ENCODE measurements at regions not wholly inside any gene's neighbourhood (a gene's known extent, or its start where the extent isn't known, plus 50 kb on each side); places are given as distances from the start of the nearest gene placed in this dataset.
"Not testable (repeated sequence)": the region's sequence is repeated elsewhere in the genome, so short reads cannot be mapped to it uniquely, and the experiment has no call there.

DNA sequence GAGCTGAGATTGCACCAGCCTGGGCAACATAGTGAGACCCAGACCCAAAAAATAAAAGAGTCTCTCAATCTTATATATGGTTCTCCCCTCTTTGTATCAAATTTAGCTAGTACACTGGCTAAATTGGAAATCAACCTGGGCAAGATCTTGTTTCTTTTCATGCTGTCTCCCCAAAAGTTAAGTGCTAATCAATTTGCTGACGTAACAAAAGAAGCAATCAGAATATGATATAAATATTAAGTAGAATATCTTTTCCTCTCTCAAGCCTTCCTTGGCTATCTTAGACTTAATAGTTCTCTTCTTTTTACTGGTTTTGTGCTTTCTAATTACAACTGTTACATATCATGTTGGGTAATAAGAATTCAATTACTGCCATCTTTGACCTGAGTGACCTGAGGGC is 258.9 kb downstream of the KCNRG start:
- DNase-seq, result no peak
- intact Hi-C loops (cut with DNase I), result no loop called here
- ATAC-seq (ENCODE audit: poor library complexity), result no peak

GRCh38 chr13:50275392-50276063 is 260.3 kb downstream of the KCNRG start:
- intact Hi-C loops (cut with DNase I), result no loop called here
- DNase-seq (no peak), ATAC-seq (ENCODE audit: poor library complexity) (no peak)

- DNase-seq (no peak), ATAC-seq (ENCODE audit: poor library complexity) (no peak)
- intact Hi-C loops (cut with DNase I), result no loop called here
These were observed 261.3 kb downstream of the KCNRG start for GRCh38 chr13:50276550-50276949.

GRCh38 chr13:50277127-50277526 is 261.9 kb downstream of the KCNRG start:
- DNase-seq, result no peak
- intact Hi-C loops (cut with DNase I), result no loop called here
- ATAC-seq (ENCODE audit: poor library complexity), result no peak

DNA sequence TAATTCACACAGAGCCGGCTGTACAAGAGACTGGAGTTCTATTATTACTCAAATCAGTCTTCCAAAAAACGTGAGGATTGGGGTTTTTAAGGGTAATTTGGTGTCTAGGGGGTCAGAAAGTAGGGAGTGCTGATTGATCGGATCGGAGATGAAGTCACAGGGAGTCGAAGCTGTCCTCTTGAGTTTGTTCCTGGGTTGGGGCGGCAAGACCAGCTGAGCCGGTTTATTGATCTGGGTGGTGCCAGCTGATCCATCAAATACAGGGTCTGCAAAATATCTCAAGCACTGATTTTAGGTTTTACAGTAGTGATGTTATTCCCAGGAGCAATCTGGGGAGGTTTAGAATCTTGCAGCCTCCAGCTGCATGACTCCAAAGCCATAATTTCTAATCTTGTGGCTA is 262.7 kb downstream of the KCNRG start:
- intact Hi-C loops (cut with DNase I), result no loop called here
- no peak for ATAC-seq (ENCODE audit: poor library complexity)
- DNase-seq, result no peak

DNA sequence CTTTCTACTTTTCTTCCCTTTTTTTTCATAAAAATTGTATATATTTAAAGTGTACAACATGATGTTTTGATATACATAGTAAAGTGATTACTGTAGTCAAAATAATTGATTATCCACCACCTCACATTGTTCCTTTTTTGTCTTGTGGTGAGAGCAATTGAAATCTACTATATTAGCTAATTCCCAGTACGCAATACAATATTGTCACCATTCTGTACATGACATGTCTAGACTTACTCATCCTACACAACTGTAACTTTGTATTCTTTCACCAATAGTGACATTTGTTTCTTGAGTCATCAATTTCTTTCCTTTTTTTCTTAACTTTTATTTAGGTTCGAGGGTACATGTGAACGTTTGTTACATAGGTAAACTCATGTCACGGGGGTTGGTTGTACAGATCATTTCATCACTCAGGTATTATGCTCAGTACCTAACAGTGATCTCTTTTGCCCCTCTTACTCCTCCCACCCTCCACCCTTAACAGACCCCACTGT is 265.2 kb downstream of the KCNRG start:
- intact Hi-C loops (cut with DNase I), result no loop called here
- ATAC-seq (ENCODE audit: poor library complexity) (no peak), DNase-seq (no peak)

- ATAC-seq (ENCODE audit: poor library complexity), result no peak
- intact Hi-C loops (cut with DNase I), result no loop called here
These were observed 266.8 kb downstream of the KCNRG start for GRCh38 chr13:50282016-50282415.

GRCh38 chr13:50283017-50283416 is 267.8 kb downstream of the KCNRG start:
- intact Hi-C loops (cut with DNase I), result no loop called here
- no peak for ATAC-seq (ENCODE audit: poor library complexity)
- no peak for DNase-seq

More at GRCh38 chr13:50282016-50282415, 266.8 kb downstream of the KCNRG start:
- DNase-seq, result no peak

- intact Hi-C loops (cut with DNase I), result no loop called here
- no peak for DNase-seq
- no peak for ATAC-seq (ENCODE audit: poor library complexity)
These were observed 269.3 kb downstream of the KCNRG start for GRCh38 chr13:50284540-50284939.

DNA sequence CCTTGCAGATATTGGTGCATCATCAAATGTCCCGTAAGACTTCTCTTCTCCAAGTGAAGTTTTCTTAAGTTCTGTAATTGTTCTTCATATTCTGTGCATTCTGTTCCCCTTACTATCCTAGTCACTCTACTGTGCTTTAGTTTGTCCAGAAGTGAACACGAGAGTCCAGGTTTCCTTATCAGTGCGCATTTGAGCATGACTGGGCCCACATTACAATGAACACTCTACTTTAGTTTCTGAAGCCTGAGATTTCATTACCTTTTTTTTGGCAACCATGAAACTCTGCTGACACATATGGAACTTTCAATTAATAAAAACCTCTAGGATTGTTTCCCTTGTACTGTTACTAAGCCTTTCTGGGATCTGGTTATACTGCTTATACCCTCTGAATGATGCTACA is 270.0 kb downstream of the KCNRG start:
- no peak for ATAC-seq (ENCODE audit: poor library complexity)
- intact Hi-C loops (cut with DNase I), result no loop called here
- DNase-seq, result no peak

GRCh38 chr13:50286324-50286723 is 271.1 kb downstream of the KCNRG start:
- ATAC-seq (ENCODE audit: poor library complexity), result no peak
- intact Hi-C loops (cut with DNase I), result no loop called here
- no peak for DNase-seq

GRCh38 chr13:50290186-50290585 is 274.9 kb downstream of the KCNRG start:
- ATAC-seq (ENCODE audit: poor library complexity) (no peak), DNase-seq (no peak)
- intact Hi-C loops (cut with DNase I), result no loop called here

- intact Hi-C loops (cut with DNase I), result no loop called here
- ATAC-seq (ENCODE audit: poor library complexity), result no peak
- no peak for DNase-seq
These were observed 276.4 kb downstream of the KCNRG start for GRCh38 chr13:50291611-50292010.

DNA sequence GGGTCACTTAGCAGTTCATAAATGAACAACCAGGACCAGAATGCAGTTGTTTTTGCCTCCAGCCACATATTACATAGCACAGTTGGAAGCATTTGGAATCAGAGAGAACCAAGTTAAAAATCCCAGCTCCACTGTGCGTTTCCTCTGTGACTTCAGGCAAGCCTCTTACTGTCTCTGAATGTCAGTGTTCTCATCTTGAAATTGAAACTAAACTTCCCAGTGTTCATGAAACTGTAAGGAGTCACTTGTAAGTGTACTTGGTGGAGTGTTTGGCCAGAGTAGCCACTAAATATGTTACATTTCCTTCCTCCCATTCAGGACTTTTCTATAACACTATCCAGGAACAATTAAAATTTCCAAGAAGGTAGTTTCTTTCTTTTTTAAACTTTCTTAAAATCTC is 276.8 kb downstream of the KCNRG start:
- DNase-seq, result no peak
- no peak for ATAC-seq (ENCODE audit: poor library complexity)
- intact Hi-C loops (cut with DNase I), result no loop called here

- intact Hi-C loops (cut with DNase I); DNase-seq; ATAC-seq (ENCODE audit: poor library complexity): not testable (repeated sequence)
These were observed 279.2 kb downstream of the KCNRG start for GRCh38 chr13:50294425-50294824.

DNA sequence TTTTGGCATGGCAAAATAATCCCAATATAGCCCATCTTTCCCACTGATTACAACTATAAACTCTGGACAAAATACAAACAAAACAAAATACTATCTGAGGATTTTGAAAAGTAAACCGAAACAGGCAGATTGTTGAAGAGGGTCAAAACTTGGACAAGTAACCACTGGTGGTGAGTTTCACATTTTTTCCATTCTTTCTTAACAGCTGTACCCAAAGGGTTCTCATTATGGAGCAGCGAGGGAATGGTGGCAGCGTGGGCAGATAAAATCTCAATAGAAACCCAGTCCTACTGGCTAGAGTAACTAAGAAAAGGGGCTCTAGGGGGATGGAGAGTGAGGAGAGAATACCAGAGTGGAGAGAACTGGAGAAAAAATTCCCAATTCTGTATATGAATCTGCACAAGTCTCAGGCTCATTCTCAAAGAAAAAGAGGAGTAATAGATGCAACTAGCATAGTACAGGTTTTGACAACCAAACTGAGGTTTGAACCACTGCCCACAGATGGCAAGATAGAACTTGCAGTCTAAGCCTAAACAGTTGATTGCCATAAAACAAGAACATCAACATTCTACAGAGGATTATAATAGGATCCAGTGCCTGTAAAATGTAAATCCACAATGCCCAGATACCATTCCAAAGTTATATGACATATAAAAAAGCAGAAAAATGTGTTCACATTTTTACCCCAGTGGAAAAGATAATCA is 284.5 kb downstream of the KCNRG start:
- no peak for ATAC-seq (ENCODE audit: poor library complexity)
- intact Hi-C loops (cut with DNase I), result no loop called here
- no peak for DNase-seq

DNA sequence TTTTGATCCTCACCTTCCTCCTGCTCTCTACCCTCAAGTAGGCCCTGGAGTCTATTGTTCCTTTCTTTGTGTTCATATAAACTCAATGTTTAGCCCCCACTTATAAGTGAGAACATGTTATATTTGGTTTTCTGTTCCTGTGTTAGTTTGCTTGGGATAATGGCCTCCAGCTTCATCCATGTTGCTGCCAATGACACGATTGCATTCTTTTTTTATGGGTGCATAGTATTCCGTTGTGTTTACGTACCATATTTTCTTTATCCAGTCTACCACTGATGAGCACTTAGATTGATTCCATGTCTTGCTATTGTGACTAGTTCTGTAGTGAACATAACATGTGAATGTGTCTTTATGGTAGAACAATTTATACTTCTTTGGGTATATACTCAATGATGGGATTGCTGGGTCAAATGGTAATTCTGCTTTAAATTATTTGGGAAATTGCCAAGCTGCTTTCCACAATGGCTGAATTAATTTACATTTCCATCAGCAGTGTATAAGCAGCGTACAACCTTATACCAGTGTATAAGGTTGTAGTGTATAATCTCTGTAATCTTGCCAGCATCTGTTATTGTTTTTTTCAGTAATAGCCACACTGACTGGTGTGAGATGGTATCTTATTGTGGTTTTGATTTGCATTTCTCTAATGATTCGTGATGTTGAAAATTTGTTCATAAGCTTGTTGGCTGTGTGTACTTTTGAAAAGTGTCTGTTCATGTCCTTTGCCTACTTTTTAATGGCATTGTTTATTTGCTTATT is 288.9 kb downstream of the KCNRG start:
- intact Hi-C loops (cut with DNase I), result no loop called here
- DNase-seq, result no peak
- no peak for ATAC-seq (ENCODE audit: poor library complexity)

DNA sequence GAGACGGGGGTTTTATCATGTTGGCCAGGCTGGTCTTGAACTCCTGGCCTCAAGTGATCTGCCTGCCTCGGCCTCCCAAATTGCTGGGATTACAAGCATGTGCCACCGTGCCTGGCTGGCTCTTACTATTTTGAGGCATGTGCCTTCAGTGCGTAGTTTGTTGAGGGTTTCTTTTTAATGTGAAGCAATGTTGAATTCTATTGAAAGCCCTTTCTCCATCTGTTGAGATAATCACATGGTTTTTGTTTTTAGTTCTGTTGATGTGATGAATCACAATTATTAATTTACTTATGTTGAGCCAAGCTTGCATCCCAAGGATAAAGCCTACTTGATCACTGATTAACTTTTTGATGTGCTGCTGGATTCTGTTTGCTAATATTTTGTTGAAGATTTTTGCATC is 290.9 kb downstream of the KCNRG start:
- no peak for DNase-seq
- intact Hi-C loops (cut with DNase I), result no loop called here
- no peak for ATAC-seq (ENCODE audit: poor library complexity)

GRCh38 chr13:50309318-50309717 is 294.1 kb downstream of the KCNRG start:
- ATAC-seq (ENCODE audit: poor library complexity) (no peak), DNase-seq (no peak)
- intact Hi-C loops (cut with DNase I), result no loop called here
